ENCODE measurements at regions not wholly inside any gene's neighbourhood (a gene's known extent, or its start where the extent isn't known, plus 50 kb on each side); places are given as distances from the start of the nearest gene placed in this dataset.

GRCh38 chr2:898319-898718 is 52.3 kb upstream of the SNTG2 start:
- no peak for DNase-seq

GRCh38 chr2:897091-897490 is 53.6 kb upstream of the SNTG2 start:
- no peak for DNase-seq

- DNase-seq = peak in 1 of 2 experiments; percentile 57
Observed at GRCh38 chr2:893311-893710, 57.3 kb upstream of the SNTG2 start.

GRCh38 chr2:892892-893291 is 57.8 kb upstream of the SNTG2 start:
- DNase-seq = no peak

- no peak for DNase-seq
Observed at GRCh38 chr2:892401-892800, 58.2 kb upstream of the SNTG2 start.

GRCh38 chr2:891734-892133 is 58.9 kb upstream of the SNTG2 start:
- no peak for DNase-seq

- DNase-seq = no peak
Observed at GRCh38 chr2:890791-891190, 59.9 kb upstream of the SNTG2 start.

GRCh38 chr2:890214-890613 is 60.4 kb upstream of the SNTG2 start:
- DNase-seq = no peak

- no peak for DNase-seq
Observed at GRCh38 chr2:888906-889566, 61.6 kb upstream of the SNTG2 start.

GRCh38 chr2:888211-888801 is 62.3 kb upstream of the SNTG2 start:
- no peak for DNase-seq

- DNase-seq = no peak
Observed at GRCh38 chr2:887639-888038, 63.0 kb upstream of the SNTG2 start.

- no peak for DNase-seq
Observed at GRCh38 chr2:886072-887022, 64.3 kb upstream of the SNTG2 start.

- no peak for DNase-seq
Observed at GRCh38 chr2:885230-886071, 65.2 kb upstream of the SNTG2 start.

- no peak for DNase-seq
Observed at GRCh38 chr2:883803-884748, 66.6 kb upstream of the SNTG2 start.

- no peak for DNase-seq
Observed at GRCh38 chr2:883260-883802, 67.3 kb upstream of the SNTG2 start.

GRCh38 chr2:881204-881918 is 69.3 kb upstream of the SNTG2 start:
- DNase-seq = no peak

- no peak for DNase-seq
Observed at GRCh38 chr2:880201-880970, 70.3 kb upstream of the SNTG2 start.

GRCh38 chr2:879540-879939 is 71.1 kb upstream of the SNTG2 start:
- no peak for DNase-seq

GRCh38 chr2:878245-878930 is 72.3 kb upstream of the SNTG2 start:
- no peak for DNase-seq
